ENCODE measurements at regions not wholly inside any gene's neighbourhood (a gene's known extent, or its start where the extent isn't known, plus 50 kb on each side); places are given as distances from the start of the nearest gene placed in this dataset.

DNA sequence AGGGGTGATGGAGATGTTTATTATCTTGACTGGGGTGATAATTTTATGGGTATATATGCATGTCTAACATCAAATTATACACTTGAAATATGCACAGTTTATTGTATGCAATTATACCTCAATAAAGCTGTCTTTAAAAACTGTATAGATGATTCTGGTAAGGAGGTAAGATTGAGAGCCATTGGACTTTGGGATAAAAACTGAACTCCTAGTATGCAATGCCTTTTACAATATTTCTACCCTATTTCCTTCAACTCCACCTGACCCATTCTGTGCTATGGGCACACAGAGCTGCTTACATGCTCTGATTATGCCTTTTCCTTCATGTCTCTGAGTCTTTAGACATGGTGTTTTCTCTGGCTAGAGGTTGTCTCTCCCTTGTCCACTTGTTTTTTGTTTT is 63.9 kb upstream of the UGP2 start:
- no peak for TF ChIP-seq EZH2 (IDR thresholded peaks at IDR 0.05; ENCODE audit: borderline replicate concordance, low read depth, low read length, severe bottlenecking)
- TF ChIP-seq, protein P1, sequence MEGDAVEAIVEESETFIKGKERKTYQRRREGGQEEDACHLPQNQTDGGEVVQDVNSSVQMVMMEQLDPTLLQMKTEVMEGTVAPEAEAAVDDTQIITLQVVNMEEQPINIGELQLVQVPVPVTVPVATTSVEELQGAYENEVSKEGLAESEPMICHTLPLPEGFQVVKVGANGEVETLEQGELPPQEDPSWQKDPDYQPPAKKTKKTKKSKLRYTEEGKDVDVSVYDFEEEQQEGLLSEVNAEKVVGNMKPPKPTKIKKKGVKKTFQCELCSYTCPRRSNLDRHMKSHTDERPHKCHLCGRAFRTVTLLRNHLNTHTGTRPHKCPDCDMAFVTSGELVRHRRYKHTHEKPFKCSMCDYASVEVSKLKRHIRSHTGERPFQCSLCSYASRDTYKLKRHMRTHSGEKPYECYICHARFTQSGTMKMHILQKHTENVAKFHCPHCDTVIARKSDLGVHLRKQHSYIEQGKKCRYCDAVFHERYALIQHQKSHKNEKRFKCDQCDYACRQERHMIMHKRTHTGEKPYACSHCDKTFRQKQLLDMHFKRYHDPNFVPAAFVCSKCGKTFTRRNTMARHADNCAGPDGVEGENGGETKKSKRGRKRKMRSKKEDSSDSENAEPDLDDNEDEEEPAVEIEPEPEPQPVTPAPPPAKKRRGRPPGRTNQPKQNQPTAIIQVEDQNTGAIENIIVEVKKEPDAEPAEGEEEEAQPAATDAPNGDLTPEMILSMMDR (IDR thresholded peaks at IDR 0.05; ENCODE audit: borderline replicate concordance, extremely low read depth, low read length, poor library complexity, severe bottlenecking) = no peak
- Histone ChIP-seq H3K27me3 (ENCODE audit: insufficient read depth, low read length, poor library complexity) (no peaks in the 10 kb centered on the region), H3K27ac (ENCODE audit: low read length) (no peak overlapping the region), H3K9me3 (ENCODE audit: insufficient read depth, low read length, severe bottlenecking) (no peaks in the 10 kb centered on the region), H3K4me1 (ENCODE audit: insufficient read depth, low read length) (no peaks in the 10 kb centered on the region), H4K20me1 (ENCODE audit: insufficient read depth, low read length) (no peaks in the 10 kb centered on the region), H2AFZ (ENCODE audit: low read depth, low read length) (no peak overlapping the region), H3K79me2 (ENCODE audit: insufficient read depth, low read length) (no peaks in the 10 kb centered on the region), H3K36me3 (ENCODE audit: insufficient read depth, low read length) (no peaks in the 10 kb centered on the region), H3K4me3 (ENCODE audit: low read depth in 1 of 2, low read length in 2 of 2) (no peak overlapping the region), H3K4me2 (ENCODE audit: insufficient read depth, low read length) (no peak overlapping the region), H3K9ac (ENCODE audit: low read depth, low read length) (no peak overlapping the region)
- no peak for ATAC-seq (ENCODE audit: insufficient read depth, low read depth)
- DNase-seq = no peak

DNA sequence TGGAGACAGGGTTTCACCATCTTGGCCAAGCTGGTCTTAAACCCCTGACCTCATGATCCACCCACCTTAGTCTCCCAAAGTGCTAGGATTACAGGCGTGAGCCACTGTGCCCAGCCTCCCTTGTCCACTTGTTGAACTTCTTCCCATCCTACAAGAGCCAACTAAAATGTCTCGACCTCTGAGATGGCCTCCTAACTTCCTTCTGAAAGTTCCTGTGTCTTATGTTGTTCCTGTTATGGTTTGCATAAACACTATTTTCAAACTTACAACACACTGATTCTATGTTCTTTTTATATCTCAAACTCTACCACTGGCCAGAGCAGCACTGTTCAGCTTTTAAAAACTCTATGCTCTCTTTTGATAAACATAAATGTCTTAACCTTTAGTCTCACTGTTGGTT is 63.3 kb upstream of the UGP2 start:
- Histone ChIP-seq H4K20me1 (ENCODE audit: insufficient read depth, low read length) (no peaks in the 10 kb centered on the region), H3K36me3 (ENCODE audit: insufficient read depth, low read length) (no peaks in the 10 kb centered on the region), H3K4me1 (ENCODE audit: insufficient read depth, low read length) (no peaks in the 10 kb centered on the region), H3K27ac (ENCODE audit: low read length) (no peak overlapping the region), H3K9ac (ENCODE audit: low read depth, low read length) (no peak overlapping the region), H3K79me2 (ENCODE audit: insufficient read depth, low read length) (no peaks in the 10 kb centered on the region), H2AFZ (ENCODE audit: low read depth, low read length) (no peak overlapping the region), H3K9me3 (ENCODE audit: insufficient read depth, low read length, severe bottlenecking) (no peaks in the 10 kb centered on the region), H3K27me3 (ENCODE audit: insufficient read depth, low read length, poor library complexity) (no peaks in the 10 kb centered on the region), H3K4me2 (ENCODE audit: insufficient read depth, low read length) (no peak overlapping the region), H3K4me3 (ENCODE audit: low read depth in 1 of 2, low read length in 2 of 2) (no peak overlapping the region)
- no peak for TF ChIP-seq EZH2 (IDR thresholded peaks at IDR 0.05; ENCODE audit: borderline replicate concordance, low read depth, low read length, severe bottlenecking)
- TF ChIP-seq, protein P1 (IDR thresholded peaks at IDR 0.05; ENCODE audit: borderline replicate concordance, extremely low read depth, low read length, poor library complexity, severe bottlenecking) = no peak
- no peak for DNase-seq
- no peak for ATAC-seq (ENCODE audit: insufficient read depth, low read depth)

DNA sequence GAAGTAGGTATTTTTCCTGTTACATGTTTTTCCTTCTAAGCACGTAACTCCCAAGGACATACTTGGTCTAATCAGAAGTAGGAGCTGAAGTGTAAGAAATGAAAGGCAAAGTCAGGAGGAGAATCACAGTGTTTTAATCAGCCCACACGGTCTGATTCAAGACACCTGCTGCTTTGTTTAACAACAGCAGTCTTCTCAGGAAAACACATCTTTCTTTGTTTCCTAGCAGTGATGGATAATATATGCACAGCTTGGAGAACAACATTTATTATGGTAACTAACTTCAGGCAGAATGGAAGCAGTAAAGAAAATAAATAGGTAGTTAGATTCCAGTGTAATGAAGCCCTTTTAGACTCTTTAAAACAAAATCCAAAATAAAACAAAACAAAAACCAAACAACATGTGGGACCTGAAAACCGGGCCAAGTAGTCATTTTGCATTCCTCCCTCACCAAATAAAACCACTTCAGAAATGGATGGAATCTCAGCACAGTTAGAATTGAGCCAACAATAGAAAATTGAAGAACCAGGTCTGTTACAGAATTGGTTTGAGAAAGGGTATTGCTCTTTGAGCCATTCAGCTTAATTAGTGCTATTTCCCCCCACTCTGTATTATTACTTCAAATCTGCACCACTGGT is 61.1 kb upstream of the UGP2 start:
- Histone ChIP-seq H3K79me2 (ENCODE audit: insufficient read depth, low read length) (no peaks in the 10 kb centered on the region), H3K4me2 (ENCODE audit: insufficient read depth, low read length) (no peak overlapping the region), H4K20me1 (ENCODE audit: insufficient read depth, low read length) (no peaks in the 10 kb centered on the region), H3K36me3 (ENCODE audit: insufficient read depth, low read length) (no peaks in the 10 kb centered on the region), H3K27me3 (ENCODE audit: insufficient read depth, low read length, poor library complexity) (no peaks in the 10 kb centered on the region), H3K27ac (ENCODE audit: low read length) (no peak overlapping the region), H2AFZ (ENCODE audit: low read depth, low read length) (no peak overlapping the region), H3K9ac (ENCODE audit: low read depth, low read length) (no peak overlapping the region), H3K4me3 (ENCODE audit: low read depth in 1 of 2, low read length in 2 of 2) (no peak overlapping the region), H3K4me1 (ENCODE audit: insufficient read depth, low read length) (no peaks in the 10 kb centered on the region), H3K9me3 (ENCODE audit: insufficient read depth, low read length, severe bottlenecking) (no peaks in the 10 kb centered on the region)
- TF ChIP-seq, protein P1 (IDR thresholded peaks at IDR 0.05; ENCODE audit: borderline replicate concordance, extremely low read depth, low read length, poor library complexity, severe bottlenecking) = no peak
- no peak for TF ChIP-seq EZH2 (IDR thresholded peaks at IDR 0.05; ENCODE audit: borderline replicate concordance, low read depth, low read length, severe bottlenecking)
- DNase-seq (no peak), ATAC-seq (ENCODE audit: insufficient read depth, low read depth) (no peak)
